Neural cell (in vitro differentiated cells): ENCODE measurements at regions not wholly inside any gene's neighbourhood (a gene's known extent, or its start where the extent isn't known, plus 50 kb on each side); places are given as distances from the start of the nearest gene placed in this dataset.

Experiments used
- H2AFZ ChIP-seq: fragments of 200-600, 300-800 bp; sonication (generic), shearing (Covaris generic); 2 replicates; pipeline ENCODE4 v1.6.0; 2014; ENCODE audit warnings: low read depth, mild to moderate bottlenecking, antibody characterized with exemption, low read length, moderate library complexity
- H3F3A ChIP-seq: fragments of 200-600 bp; shearing (Covaris generic); 2 replicates; pipeline ENCODE4 v1.6.1; 2016; ENCODE audit warnings: mild to moderate bottlenecking, moderate library complexity, mixed read lengths, antibody characterized with exemption, low read length; ENCODE audit not compliant: insufficient read depth, poor library complexity, severe bottlenecking
- H3K27ac ChIP-seq: fragments of 200-600, 300-800 bp; sonication (generic), shearing (Covaris generic); 2 replicates; pipeline ENCODE4 v1.5.1; 2014; ENCODE audit warnings: mild to moderate bottlenecking, low read length, moderate library complexity
- H3K27me3 ChIP-seq: fragments of 300-800, 200-600 bp; sonication (generic), shearing (Covaris generic); 2 replicates; pipeline ENCODE4 v1.6.0; 2014; ENCODE audit warnings: mild to moderate bottlenecking, low read depth, low read length, moderate library complexity; ENCODE audit not compliant: insufficient read depth
- H3K36me3 ChIP-seq: fragments of 300-800, 200-600 bp; sonication (generic), shearing (Covaris generic); 2 replicates; pipeline ENCODE4 v1.5.1; 2014; ENCODE audit warnings: mild to moderate bottlenecking, antibody characterized with exemption, low read length, moderate library complexity; ENCODE audit not compliant: insufficient read depth
- H3K4me2 ChIP-seq: fragments of 300-800, 200-600 bp; sonication (generic), shearing (Covaris generic); 2 replicates; pipeline ENCODE4 v1.6.0; 2014; ENCODE audit warnings: mild to moderate bottlenecking, low read length
- H3K4me3 ChIP-seq: fragments of 300-800, 200-600 bp; sonication (generic), shearing (Covaris generic); 2 replicates; pipeline ENCODE4 v1.5.1; 2014; ENCODE audit warnings: mild to moderate bottlenecking, low read length, moderate library complexity
- H3K79me2 ChIP-seq: fragments of 200-600 bp; shearing (Covaris generic); replicated peaks from 2 replicates; pipeline ENCODE4 v1.6.0; 2014; ENCODE audit warnings: mild to moderate bottlenecking, low read length, moderate library complexity; ENCODE audit not compliant: insufficient read depth
- H3K9ac ChIP-seq: fragments of 300-800, 200-600 bp; sonication (generic), shearing (Covaris generic); 2 replicates; pipeline ENCODE4 v1.6.1; 2016; ENCODE audit warnings: mild to moderate bottlenecking, low read length, mixed read lengths
- H3K9me2 ChIP-seq: fragments of 200-600 bp; shearing (Covaris generic); 2 replicates; pipeline ENCODE4 v1.6.1; 2016; ENCODE audit warnings: mild to moderate bottlenecking, low read length, mixed read lengths; ENCODE audit not compliant: insufficient read depth
- H3K9me3 ChIP-seq: fragments of 200-600, 300-800 bp; sonication (generic), shearing (Covaris generic); 2 replicates; pipeline ENCODE4 v1.6.1; 2016; ENCODE audit warnings: mild to moderate bottlenecking, mixed run types, low read length, moderate library complexity, mixed read lengths
- H4K20me1 ChIP-seq: fragments of 200-600 bp; shearing (Covaris generic); 2 replicates; pipeline ENCODE4 v1.6.1; 2016; ENCODE audit warnings: mild to moderate bottlenecking, mixed run types; ENCODE audit not compliant: insufficient read depth
- CTCF ChIP-seq: fragments of 450-650 bp; IDR thresholded peaks from 2 replicates; pipeline ENCODE4 v1.5.1; 2014; ENCODE audit warnings: antibody characterized with exemption, mild to moderate bottlenecking, moderate library complexity; ENCODE audit not compliant: poor library complexity, severe bottlenecking
- EP300 ChIP-seq: fragments of 450-650 bp; conservative IDR thresholded peaks from 2 replicates; pipeline ENCODE4 v1.6.1; 2014; ENCODE audit warnings: antibody characterized with exemption, mild to moderate bottlenecking, moderate library complexity; ENCODE audit not compliant: poor library complexity, severe bottlenecking
- EZH2 ChIP-seq: fragments of 200-600, 300-800 bp; shearing (Covaris generic), sonication (generic); IDR thresholded peaks from 2 replicates; pipeline ENCODE4 v1.6.1; 2014; ENCODE audit warnings: antibody characterized with exemption, low read length, borderline replicate concordance, mild to moderate bottlenecking; ENCODE audit not compliant: insufficient read depth, poor library complexity, severe bottlenecking
- MXI1 ChIP-seq: fragments of 450-650 bp; conservative IDR thresholded peaks from 2 replicates; pipeline ENCODE4 v1.6.1; 2014; ENCODE audit warnings: antibody characterized with exemption, mild to moderate bottlenecking; ENCODE audit not compliant: poor library complexity, severe bottlenecking
- POLR2AphosphoS5 ChIP-seq: IDR thresholded peaks from 2 replicates; pipeline ENCODE4 v1.6.1; 2012
- RAD21 ChIP-seq: fragments of 450-650 bp; conservative IDR thresholded peaks from 2 replicates; pipeline ENCODE4 v1.6.1; 2014; ENCODE audit warnings: antibody characterized with exemption, mild to moderate bottlenecking, moderate library complexity
- REST ChIP-seq: IDR thresholded peaks from 2 replicates; pipeline ENCODE4 v1.6.1; 2012; ENCODE audit warnings: borderline replicate concordance
- SMC3 ChIP-seq: fragments of 450-650 bp; conservative IDR thresholded peaks from 2 replicates; pipeline ENCODE4 v1.6.1; 2014; ENCODE audit warnings: antibody characterized with exemption, mild to moderate bottlenecking, moderate library complexity; ENCODE audit not compliant: poor library complexity
- TAF1 ChIP-seq: IDR thresholded peaks from 2 replicates; pipeline ENCODE4 v1.6.1; 2012; ENCODE audit warnings: low read depth

GRCh38 chr2:49360407-49360767 is 206.1 kb upstream of the FSHR start:
- Histone ChIP-seq H3K4me2 (no peak overlapping the region), H3K9me2 (no peaks in the 10 kb centered on the region), H3K9ac (no peak overlapping the region), H3K27me3 (no peaks in the 10 kb centered on the region), H2AFZ (no peak overlapping the region), H3K79me2 (no peaks in the 10 kb centered on the region), H3K36me3 (no peaks in the 10 kb centered on the region), H3K9me3 (no peaks in the 10 kb centered on the region), H3F3A (no peaks in the 10 kb centered on the region), H3K27ac (no peak overlapping the region), H4K20me1 (no peaks in the 10 kb centered on the region), H3K4me3 (no peak overlapping the region)
- TF ChIP-seq MXI1 (no peak), POLR2AphosphoS5 (no peak), EZH2 (no peak), REST (no peak), CTCF (no peak)

GRCh38 chr2:49359721-49360406 is 205.5 kb upstream of the FSHR start:
- TF ChIP-seq CTCF (no peak), TAF1 (no peak), MXI1 (no peak), RAD21 (no peak), POLR2AphosphoS5 (no peak), SMC3 (no peak), EZH2 (no peak), REST (no peak), EP300 (no peak)
- Histone ChIP-seq H2AFZ (no peak overlapping the region), H3K27ac (no peak overlapping the region), H3K9ac (no peak overlapping the region), H3K27me3 (no peaks in the 10 kb centered on the region), H3K36me3 (no peaks in the 10 kb centered on the region), H3K4me2 (no peak overlapping the region), H4K20me1 (no peaks in the 10 kb centered on the region), H3F3A (no peaks in the 10 kb centered on the region), H3K4me3 (no peak overlapping the region), H3K79me2 (no peaks in the 10 kb centered on the region), H3K9me3 (no peaks in the 10 kb centered on the region), H3K9me2 (no peaks in the 10 kb centered on the region)
